Activated naive CD8-positive, alpha-beta T cell treated with anti-CD3 and anti-CD28 coated beads, Interleukin-2, amount 50 U/mL, for 24 hours (primary cell): ENCODE measurements at regions not wholly inside any gene's neighbourhood (a gene's known extent, or its start where the extent isn't known, plus 50 kb on each side); places are given as distances from the start of the nearest gene placed in this dataset.
"Not testable (repeated sequence)": the region's sequence is repeated elsewhere in the genome, so short reads cannot be mapped to it uniquely, and the experiment has no call there.

Source experiments
- ATAC-seq: fragments of 150-1000 bp; cut with Tn5 transposase; one replicate; pipeline ENCODE4 v1.10.0; 2021
- DNase-seq: peaks from one replicate; pipeline ENCODE4 v3.0.0; 2021
- H3K27ac Mint-ChIP-seq: one replicate; pipeline ENCODE4 v1.8.0; 2021; ENCODE audit warnings: mild to moderate bottlenecking, mixed read lengths
- H3K27me3 Mint-ChIP-seq: one replicate; pipeline ENCODE4 v1.8.0; 2021; ENCODE audit warnings: mixed read lengths
- H3K36me3 Mint-ChIP-seq: one replicate; pipeline ENCODE4 v1.8.0; 2021; ENCODE audit warnings: low read depth, mixed read lengths
- H3K4me1 Mint-ChIP-seq: one replicate; pipeline ENCODE4 v1.8.0; 2021; ENCODE audit warnings: mixed read lengths
- H3K4me3 Mint-ChIP-seq: one replicate; pipeline ENCODE4 v1.8.0; 2021; ENCODE audit warnings: mild to moderate bottlenecking, moderate library complexity, mixed read lengths
- H3K9me3 Mint-ChIP-seq: one replicate; pipeline ENCODE4 v1.8.0; 2021; ENCODE audit warnings: mixed read lengths

DNA sequence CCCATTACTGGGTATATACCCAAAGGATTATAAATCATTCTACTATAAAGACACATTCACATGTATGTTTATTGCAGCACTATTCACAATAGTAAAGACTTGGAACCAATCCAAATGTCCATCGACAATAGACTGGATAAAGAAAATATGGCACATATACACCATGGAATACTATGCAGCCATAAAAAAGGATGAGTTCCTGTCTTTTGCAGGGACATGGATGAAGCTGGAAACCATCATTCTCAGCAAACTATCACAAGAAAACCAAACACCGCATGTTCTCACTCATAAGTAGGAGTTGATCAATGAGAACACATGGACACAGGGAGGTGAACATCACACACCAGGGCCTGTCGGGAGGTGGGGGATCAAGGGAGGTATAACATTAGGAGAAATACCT, 62.2 kb upstream of the FBXL17 start:
- H3K27ac Mint-ChIP-seq, H3K27me3 Mint-ChIP-seq, H3K4me3 Mint-ChIP-seq, H3K36me3 Mint-ChIP-seq, H3K4me1 Mint-ChIP-seq, DNase-seq, ATAC-seq, H3K9me3 Mint-ChIP-seq: not testable (repeated sequence)

DNA sequence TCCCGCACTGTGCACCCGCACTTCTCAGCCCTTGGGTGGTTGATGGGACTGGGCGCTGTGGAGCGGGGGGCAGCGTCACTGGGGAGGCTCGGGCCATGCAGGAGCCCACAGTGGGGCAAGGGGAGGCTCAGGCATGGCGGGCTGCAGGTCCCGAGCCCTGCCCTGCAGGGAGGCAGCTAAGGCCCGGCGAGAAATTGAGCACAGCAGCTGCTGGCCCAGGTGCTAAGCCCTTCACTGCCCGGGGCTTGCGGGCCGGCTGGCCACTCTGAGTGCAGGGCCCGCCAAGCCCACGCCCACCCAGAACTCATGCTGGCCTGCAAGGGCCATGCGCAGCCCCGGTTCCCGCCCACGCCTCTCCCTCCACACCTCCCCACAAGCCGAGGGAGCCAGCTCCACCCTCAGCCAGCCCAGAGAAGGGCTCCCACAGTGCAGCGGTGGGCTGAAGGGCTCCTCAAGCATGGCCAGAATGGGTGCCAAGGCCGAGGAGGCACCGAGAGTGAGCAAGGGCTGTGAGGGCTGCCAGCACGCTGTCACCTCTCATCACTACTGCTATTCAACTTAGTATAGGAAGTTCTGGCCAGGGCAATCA, 60.3 kb upstream of the FBXL17 start:
- not testable (repeated sequence) for H3K9me3 Mint-ChIP-seq, H3K27me3 Mint-ChIP-seq, H3K4me3 Mint-ChIP-seq, H3K27ac Mint-ChIP-seq, H3K36me3 Mint-ChIP-seq, H3K4me1 Mint-ChIP-seq, ATAC-seq, DNase-seq

- H3K4me1 Mint-ChIP-seq: no peaks in the 10 kb centered on the region
- H3K27me3 Mint-ChIP-seq: peaks cover 7% of the 10 kb centered on the region
- peaks cover under 1% of the 10 kb centered on the region for H3K9me3 Mint-ChIP-seq
- ATAC-seq: no peak
- no peaks in the 10 kb centered on the region for H3K36me3 Mint-ChIP-seq
- no peak overlapping the region for H3K27ac Mint-ChIP-seq
- H3K4me3 Mint-ChIP-seq: no peak overlapping the region
- DNase-seq: no peak
Measured at GRCh38 chr5:108437425-108437824, 55.5 kb upstream of the FBXL17 start.

DNA sequence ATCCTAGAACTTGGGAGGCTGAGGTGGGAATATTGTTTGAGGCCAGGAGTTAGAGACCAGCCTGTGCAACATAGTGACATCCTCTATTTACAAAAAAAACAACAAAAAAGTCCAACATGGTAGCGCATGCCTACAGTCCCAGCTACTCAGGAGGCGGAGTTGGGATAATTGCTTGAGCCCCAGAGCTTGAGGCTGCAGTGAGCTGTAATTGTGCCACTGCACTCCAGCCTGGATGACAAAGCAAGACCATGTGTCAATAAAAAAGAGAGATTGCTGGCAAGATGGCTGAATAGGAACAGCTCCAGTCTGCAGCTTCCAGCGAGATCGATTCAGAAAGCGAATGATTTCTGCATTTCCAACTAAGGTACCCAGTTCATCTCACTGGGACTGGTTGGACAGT, 54.8 kb upstream of the FBXL17 start:
- DNase-seq: no peak
- no peak for ATAC-seq
- Mint-ChIP-seq H3K36me3 (no peaks in the 10 kb centered on the region), H3K9me3 (no peaks in the 10 kb centered on the region), H3K27ac (no peak overlapping the region), H3K27me3 (peaks cover 7% of the 10 kb centered on the region), H3K4me3 (no peak overlapping the region), H3K4me1 (no peaks in the 10 kb centered on the region)

GRCh38 chr5:108433600-108433999, 51.7 kb upstream of the FBXL17 start:
- Mint-ChIP-seq H3K9me3 (no peaks in the 10 kb centered on the region), H3K4me3 (no peak overlapping the region), H3K27ac (no peak overlapping the region), H3K27me3 (peaks cover 10% of the 10 kb centered on the region), H3K36me3 (no peaks in the 10 kb centered on the region), H3K4me1 (no peaks in the 10 kb centered on the region)
- ATAC-seq (no peak), DNase-seq (no peak)

GRCh38 chr5:108432024-108432423, 50.1 kb upstream of the FBXL17 start:
- no peak overlapping the region for H3K4me3 Mint-ChIP-seq
- no peak for DNase-seq
- H3K27ac Mint-ChIP-seq: no peak overlapping the region
- no peak for ATAC-seq
- peaks cover 20% of the 10 kb centered on the region for H3K27me3 Mint-ChIP-seq
- no peaks in the 10 kb centered on the region for H3K36me3 Mint-ChIP-seq
- H3K9me3 Mint-ChIP-seq: peaks cover 8% of the 10 kb centered on the region
- no peaks in the 10 kb centered on the region for H3K4me1 Mint-ChIP-seq
